Amniotic epithelial cell (primary cell): ENCODE measurements at regions not wholly inside any gene's neighbourhood (a gene's known extent, or its start where the extent isn't known, plus 50 kb on each side); places are given as distances from the start of the nearest gene placed in this dataset.
"Not testable (repeated sequence)": the region's sequence is repeated elsewhere in the genome, so short reads cannot be mapped to it uniquely, and the experiment has no call there.

Experiments used
- DNase-seq: peaks from one replicate; pipeline ENCODE4 v3.0.0-alpha.2; 2010; ENCODE audit warnings: low read depth

DNA sequence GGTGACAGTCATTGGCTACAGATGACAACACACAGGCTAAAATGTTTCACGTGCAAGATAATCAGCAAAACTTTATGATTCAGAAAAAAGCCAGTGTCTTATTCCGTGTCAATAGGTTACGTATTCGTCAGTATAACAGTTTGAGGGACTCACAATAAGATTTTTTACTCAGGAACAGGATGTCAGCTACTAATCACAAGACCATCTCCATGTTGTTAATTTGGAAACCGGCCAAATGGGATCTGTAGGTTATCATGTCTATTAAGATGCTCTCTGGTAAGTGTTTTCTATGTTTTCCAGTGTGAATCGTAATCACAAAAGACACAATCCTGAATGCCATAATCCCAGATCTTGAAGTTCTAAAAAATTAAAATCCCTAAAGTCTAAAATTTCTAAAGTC lies 197.3 kb downstream of the ETV1 start:
- no peak for DNase-seq

DNA sequence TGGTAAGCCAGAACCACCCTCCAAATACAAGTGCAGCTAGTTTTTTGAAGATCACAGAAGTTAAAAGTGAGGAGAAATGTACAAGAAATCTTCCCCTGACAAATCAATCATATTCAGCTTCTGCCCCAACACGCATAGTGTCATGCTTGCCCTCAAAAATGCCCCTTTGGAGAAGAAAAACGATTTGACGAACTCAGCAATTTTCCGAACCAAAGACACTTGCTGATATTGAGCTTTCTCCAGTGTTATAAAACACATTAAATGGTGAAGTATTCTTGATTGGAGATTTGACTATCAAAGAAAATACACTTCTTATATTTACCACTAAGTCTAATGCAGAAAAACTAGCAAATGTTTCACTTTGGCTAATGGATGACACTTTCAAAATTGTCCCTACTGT lies 195.5 kb downstream of the ETV1 start:
- DNase-seq: no peak

DNA sequence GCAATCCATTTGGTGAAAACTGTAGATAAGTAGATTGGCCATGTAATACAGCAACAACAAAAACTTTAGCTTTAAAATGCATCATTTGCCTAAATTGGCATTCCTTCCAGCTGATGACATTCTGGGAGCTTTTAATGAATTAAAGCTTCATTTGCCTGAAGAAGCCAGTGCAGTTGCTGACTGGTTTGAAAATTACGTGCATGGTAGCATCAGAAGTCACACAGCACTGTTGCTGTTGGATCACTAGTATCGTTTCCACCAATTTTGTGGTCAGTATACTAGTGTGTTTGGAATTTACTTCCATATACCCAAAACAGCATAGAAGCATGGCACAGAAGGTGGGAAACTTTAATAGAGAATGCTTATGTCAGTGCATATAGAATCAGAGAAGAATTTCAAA lies 194.9 kb downstream of the ETV1 start:
- no peak for DNase-seq

DNA sequence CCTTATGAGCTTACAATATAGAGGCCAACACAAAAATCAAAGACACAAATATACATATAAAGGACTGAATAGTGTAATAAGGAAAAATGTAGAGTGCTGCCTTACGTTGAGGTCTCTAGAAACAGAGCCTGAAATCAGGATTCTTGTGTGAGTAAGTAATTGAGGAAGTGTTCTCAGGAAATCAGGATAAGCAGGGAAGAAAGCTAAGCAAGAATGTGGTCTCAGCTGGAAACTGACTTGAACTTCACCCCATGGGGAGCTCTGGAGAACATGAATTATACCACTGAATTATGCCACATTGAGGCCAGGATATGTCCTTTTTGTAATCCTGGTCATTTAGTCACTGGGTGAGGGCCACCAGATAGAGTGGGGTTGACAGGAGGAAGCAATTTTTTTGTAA lies 191.9 kb downstream of the ETV1 start:
- DNase-seq: no peak

DNA sequence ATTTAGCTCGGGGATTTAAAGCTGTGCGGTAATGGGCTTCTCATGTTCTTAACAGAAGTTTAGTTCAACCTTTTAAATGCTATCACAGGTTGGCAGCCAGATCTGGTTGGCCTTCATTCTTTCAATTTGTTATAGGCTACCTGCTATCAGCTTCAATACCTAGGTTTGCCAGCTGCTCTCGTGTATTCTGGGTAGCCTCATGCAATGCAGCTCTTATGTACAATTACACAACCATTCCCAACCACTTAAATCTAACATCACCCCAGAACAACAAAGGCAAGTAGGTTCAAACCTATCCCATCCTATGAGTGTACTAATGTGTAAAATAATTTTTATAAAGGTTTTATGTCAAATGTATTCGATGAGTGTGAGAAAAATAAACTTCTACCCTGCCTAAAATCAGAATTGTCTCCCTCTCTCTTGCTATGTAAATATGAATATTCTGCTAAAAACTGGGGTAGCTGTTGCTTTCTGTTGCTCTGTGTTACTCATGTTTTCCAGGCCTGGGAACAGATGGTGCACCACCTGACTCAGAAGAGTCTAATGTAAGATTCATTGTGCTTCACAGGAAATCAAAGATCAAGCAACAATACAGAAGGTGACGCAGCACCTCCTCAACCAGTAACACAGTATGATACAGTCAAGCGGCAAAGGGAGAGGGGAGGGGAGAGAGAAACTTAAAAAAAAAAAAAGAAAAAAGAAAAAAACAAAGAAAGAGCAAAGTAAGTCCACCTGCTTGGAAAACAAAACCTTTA lies 188.6 kb downstream of the ETV1 start:
- peak; percentile 67 for DNase-seq

DNA sequence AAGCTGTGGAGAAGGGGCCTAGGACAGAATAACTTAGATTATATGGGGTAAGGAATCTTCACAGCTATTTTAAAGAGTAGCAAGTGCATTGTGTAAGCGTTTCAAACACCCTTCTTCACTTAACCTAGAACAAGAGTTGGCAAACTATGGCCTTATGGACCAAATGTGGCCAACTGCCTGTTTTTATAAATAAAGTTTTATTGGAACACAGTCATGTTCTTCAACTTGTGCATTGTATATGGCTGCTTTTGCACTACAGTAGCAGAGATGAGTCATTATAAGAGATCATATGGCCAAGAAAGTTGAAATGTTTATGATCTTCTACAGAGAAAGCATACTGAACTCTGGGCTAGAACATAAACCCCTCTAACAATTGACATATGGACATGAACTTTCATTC lies 187.8 kb downstream of the ETV1 start:
- DNase-seq: no peak

DNA sequence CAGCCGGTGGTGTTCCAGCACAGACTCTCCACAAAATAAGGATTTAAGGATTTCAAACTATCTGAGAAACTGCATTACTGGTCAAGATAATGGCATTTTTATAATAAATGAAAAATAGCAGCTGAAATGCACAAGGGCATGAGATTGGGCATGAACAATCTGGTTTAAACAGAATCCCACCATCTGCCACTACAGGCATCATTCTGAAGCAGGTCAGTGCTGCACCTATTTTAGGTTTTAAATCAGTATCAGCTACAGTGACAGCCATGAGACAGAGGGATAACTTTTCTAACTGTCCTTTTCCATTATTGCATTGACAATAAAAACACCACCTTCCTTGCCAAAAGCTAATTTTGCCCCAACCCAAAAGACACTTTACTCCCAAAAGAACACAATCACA lies 186.8 kb downstream of the ETV1 start:
- no peak for DNase-seq

DNA sequence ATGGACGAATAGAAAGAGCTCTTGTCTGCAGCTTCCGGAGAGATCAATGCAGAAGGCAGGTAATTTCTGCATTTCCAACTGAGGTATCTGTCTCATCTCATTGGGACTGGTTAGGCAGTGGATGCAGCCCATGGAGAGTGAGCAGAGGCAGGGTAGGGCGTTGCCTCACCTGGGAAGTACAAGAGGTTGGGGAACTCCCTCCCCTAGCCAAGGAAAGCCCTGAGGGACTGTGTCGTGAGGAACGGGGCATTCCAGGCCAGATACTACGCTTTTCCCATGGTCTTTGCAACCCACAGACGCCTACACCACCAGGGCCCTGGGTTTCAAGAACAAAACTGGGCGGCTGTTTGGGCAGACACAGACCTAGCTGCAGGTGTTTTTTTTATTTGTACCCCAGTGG lies 186.3 kb downstream of the ETV1 start:
- DNase-seq: no peak

DNA sequence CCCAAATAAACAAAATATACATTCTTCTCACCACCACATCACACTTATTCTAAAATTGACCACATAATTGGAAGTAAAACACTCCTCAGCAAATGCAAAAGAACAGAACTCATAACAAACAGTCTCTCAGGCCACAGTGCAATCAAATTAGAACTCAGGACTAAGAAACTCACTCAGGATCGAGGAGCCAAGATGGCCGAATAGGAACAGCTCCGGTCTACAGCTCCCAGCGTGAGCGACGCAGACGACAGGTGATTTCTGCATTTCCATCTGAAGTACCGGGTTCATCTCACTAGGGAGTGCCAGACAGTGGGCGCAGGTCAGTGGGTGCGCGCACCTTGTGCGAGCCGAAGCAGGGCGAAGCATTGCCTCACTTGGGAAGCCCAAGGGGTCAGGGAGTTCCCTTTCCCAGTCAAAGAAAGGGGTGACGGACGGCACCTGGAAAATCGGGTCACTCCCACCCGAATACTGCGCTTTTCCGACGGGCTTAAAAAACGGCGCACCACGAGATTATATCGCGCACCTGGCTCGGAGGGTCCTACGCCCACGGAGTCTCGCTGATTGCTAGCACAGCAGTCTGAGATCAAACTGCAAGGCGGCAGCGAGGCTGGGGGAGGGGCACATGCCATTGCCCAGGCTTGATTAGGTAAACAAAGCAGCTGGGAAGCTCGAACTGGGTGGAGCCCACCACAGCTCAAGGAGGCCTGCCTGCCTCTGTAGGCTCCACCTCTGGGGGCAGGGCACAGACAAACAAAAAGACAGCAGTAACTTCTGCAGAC lies 183.2 kb downstream of the ETV1 start:
- not testable (repeated sequence) for DNase-seq

DNA sequence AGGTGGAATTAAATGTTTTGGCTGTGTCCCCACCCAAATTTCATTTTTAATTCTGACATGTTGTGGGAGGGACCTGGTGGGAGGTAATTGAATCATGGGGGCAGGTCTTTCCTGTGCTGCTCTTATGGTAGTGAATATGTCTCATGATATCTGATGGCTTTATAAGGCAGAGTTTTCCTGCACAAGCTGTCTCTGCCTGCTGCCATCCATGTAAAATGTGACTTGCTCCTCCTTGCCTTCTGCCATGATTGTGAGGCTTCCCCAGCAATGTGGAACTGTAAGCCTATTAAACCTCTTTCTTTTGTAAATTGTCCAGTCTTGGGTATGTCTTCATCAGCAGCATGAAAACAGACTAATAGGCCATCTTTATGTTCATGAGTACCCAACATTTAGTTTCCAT lies 172.2 kb downstream of the ETV1 start:
- DNase-seq: not testable (repeated sequence)

DNA sequence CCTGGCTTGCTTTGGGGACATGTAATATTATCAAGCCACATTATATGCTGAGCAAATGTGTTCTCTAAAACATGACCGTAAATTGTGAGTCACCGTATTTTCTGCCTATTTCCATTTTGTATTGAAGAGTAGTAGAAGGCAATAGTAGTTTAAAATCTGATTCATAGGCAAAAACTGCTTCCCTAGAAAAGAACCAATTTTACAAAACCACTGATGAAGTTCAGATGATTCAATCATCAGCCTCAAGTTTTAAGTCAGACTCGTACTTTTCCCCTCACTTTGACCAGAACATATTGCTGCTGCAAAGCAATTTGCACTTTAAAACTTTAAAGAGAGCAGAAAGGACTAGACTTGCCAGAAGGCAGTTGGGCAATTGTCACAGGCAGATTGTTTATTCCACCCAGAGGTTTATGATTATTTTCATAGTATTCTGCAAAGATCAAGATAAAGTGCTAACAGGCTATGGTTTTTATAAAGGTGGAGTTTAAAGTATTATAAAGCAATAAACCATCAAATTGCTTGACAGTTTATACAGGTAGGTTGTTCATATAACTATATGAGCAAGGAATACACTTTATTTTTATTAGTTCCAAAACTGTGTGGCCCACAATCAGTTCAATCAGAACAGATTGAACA lies 168.2 kb downstream of the ETV1 start:
- no peak for DNase-seq

DNA sequence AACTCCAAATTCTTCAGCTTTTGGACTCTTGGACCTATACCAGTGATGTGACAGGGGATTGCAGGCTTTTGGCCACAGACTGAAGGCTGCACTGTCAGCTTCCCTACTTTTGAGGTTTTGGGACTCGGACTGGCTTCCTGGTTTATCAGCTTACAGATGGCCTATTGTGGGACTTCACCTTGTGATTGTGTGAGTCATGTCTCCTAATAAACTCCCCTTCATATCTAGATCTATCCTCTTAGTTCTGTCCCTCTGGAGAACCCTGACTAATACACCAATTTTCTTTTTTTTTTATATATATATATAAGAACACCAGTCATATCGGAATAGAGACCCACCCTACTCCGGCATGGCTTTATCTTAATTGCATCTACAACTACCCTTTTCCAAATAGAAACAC lies 166.8 kb downstream of the ETV1 start:
- no peak for DNase-seq

DNA sequence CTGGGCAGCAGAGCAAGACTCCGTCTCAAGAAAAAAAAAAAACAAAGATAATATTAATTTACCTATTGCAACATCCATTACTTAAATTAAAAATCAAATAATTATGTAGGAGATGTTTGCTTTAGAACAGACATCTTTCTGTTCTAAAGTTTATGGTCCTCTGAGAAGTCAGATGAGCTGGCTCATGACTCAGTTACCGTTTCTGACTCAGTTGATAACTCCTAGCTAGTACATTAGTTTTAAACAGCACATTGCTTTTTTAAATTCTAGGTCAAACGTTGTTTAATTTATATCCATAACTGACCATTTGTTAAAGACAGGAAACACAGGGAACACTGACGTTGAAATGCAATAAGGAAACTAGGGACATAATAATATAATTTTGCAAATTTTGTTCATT lies 162.7 kb downstream of the ETV1 start:
- peak; percentile 60 for DNase-seq

DNA sequence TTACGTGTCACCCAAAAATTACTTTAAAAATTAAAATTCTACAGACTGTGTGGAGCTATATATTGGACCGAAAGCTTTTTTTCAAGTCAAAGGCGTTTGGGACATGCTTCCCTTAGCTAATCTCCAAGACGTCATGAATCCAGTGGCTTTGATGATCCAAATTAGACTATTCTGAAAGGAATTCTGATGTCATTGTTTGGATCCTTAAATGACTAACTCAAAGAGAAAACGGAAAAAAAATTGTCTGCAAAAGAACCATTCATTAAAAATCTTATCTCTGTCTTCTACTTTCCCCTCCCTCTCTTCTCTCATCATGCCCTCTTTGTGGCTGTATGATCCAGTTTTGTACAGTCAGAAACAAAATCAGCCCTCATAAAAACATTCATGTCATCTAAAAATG lies 161.8 kb downstream of the ETV1 start:
- peak; percentile 71 for DNase-seq

DNA sequence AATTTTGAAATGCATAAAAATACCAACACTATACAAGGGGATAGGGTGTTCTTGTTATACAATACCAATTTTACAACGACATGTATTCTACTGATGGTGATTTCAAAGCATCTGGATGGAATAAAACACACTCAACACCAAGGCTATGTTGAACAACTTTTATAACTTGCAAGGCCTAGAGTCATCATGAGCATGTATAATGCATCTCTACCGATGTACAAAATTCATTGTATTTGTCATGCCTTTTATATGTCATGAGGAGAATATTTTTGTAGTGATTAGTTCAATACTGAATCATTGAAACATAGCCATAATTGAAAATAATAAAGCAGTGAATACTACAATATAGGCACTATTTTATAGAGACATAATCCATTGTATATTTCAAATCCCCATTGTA lies 160.2 kb downstream of the ETV1 start:
- DNase-seq: no peak

DNA sequence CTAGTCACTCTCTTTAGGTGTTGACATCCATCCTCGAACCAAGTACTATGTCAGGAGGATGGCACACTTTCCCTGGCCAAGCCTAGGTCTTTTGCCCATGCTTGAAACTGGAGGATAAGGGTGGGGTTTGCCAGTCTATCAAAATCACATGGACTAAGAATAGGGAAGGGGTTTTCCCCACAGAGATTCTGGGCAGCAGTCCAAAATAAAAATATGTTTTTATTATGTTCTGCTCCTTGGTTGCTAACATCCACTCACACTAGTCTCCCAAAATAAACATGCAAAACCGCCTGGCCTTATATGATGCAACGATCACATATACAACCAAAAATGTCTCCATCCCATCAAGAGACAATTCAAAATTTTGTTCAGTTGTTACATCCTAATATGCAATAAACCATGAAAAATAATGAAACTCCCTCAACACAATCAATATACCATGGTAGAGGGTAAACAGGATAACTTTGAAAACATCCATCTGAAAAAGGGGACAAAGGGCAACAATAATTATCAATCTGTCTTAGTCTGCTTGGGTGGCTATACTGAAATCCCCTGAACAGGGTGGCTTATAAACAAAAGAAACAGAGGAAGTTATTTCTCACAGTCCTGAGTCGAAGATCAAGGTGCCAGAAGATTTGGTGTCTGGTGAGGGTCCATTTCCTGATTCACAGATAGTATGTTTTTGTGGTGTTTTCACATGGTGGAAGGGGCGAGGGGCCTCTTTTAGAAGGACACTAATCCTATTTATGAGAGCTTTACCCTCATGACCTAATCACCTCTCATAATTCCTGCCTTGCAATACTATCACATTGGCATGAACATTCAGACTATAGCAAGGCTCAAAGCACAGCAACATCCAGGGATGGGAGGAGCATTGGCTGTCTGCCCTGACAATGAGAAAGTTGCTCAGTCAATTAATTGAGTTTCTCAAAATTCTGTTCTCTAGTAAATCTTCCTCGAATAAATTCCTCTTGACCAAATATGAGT lies 159.3 kb downstream of the ETV1 start:
- peak; percentile 63 for DNase-seq

DNA sequence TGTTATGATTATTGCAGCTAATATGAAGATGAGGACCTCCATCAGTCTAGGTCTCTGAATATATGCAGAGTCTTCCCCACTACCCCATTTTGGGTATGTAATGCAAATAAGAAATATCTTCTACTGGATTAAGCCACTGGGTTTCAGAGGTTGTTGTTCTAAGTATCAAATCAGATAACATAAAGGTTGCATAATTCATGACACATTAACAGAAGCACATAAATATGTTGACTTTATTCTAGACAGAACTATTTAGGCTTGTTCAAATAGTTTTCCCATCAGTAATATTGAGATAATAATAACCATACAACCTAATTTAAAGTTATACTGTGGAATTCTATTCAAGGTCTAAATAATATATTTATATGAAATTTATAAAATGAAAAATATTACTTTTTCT lies 157.1 kb downstream of the ETV1 start:
- peak; percentile 81 for DNase-seq

DNA sequence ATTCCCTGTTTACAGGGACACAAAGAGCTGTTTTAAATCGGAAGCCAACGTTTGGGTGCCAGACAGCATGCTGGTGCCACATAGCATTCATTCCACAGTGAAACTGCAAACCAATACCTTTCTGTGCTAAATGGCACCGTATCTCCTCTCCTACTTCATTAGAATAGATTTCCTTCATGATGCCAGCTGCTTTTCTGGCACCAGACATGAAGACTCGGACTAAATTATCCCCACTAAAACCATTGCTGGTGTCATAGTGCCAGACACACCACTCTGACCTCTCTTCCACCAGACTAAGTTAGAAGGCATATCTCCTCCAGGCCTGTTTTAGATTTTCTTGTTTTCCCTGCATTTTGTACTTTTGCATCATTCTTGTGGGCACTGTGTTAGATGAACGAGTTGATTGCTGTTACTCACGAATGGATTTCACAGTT lies 155.1 kb downstream of the ETV1 start:
- peak; percentile 62 for DNase-seq

DNA sequence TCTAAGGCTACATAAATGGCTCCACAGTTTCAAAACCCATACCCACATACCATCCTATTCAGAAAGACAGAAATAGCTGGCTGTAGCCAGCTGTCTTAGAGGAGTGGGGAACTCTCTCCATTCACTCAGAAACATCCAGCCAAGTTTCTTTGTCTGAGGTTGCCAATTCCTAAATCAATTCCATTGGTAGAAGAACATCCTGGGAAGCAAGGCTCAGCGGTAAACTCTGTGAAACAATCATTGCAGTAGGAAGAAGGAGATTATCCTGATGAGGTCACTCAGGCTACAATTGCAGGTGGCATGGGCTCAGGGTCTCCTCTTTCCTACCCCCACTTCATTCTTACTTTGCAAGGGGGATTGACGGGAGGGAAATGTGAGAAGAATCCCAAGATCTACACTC lies 154.0 kb downstream of the ETV1 start:
- no peak for DNase-seq

DNA sequence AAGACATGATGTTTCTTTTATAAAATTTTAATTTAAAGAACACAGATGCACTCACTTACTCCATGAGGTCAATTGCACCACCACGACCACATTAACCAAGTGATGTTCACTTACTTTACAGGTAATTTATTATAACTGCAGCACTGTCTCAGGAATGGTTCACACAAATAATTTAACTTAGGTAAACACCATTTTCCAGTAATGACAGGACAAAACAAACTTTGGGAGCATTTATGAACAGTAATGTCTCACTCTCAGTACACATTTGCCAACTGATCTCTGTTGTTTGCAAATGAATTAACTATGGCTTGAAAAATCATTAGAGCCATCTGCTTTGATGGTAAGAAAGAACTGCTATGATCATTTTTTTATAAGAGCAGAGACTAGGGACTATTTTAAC lies 150.4 kb downstream of the ETV1 start:
- no peak for DNase-seq
